Osteoblast (primary cell): ENCODE measurements at regions not wholly inside any gene's neighbourhood (a gene's known extent, or its start where the extent isn't known, plus 50 kb on each side); places are given as distances from the start of the nearest gene placed in this dataset.

ENCODE experiments used
- DNase-seq: peaks from one replicate; pipeline ENCODE4 v3.0.0; 2011; ENCODE audit warnings: low spot score, mixed read lengths; ENCODE audit not compliant: insufficient read length; ENCODE audit errors: missing footprints
- H2AFZ ChIP-seq: 2 replicates; pipeline ENCODE4 v1.6.0; 2011; ENCODE audit warnings: mild to moderate bottlenecking, low read length
- H3K27ac ChIP-seq: 2 replicates; pipeline ENCODE4 v1.5.1; 2011; ENCODE audit warnings: mild to moderate bottlenecking, low read depth, low read length, moderate library complexity
- H3K27me3 ChIP-seq: 2 replicates; pipeline ENCODE4 v1.6.0; 2012; ENCODE audit warnings: mild to moderate bottlenecking, control low read depth, inconsistent platforms, low read length, moderate library complexity; ENCODE audit not compliant: insufficient read depth
- H3K36me3 ChIP-seq: 2 replicates; pipeline ENCODE4 v1.5.1; 2011; ENCODE audit warnings: mild to moderate bottlenecking, low read length, control low read depth, moderate library complexity; ENCODE audit not compliant: insufficient read depth
- H3K4me1 ChIP-seq: 2 replicates; pipeline ENCODE4 v1.5.1; 2011; ENCODE audit warnings: mild to moderate bottlenecking, low read length, control low read depth, moderate library complexity; ENCODE audit not compliant: insufficient read depth
- H3K4me2 ChIP-seq: 2 replicates; pipeline ENCODE4 v1.6.0; 2011; ENCODE audit warnings: mild to moderate bottlenecking, low read length; ENCODE audit not compliant: insufficient read depth
- H3K4me3 ChIP-seq: fragments of 200-600 bp; sonication (generic); 3 replicates; pipeline ENCODE4 v1.5.1; 2012; ENCODE audit warnings: mild to moderate bottlenecking, low read length, inconsistent platforms; ENCODE audit not compliant: insufficient read depth
- H3K79me2 ChIP-seq: 2 replicates; pipeline ENCODE4 v1.6.0; 2012; ENCODE audit warnings: mild to moderate bottlenecking, low read length, control low read depth, inconsistent platforms; ENCODE audit not compliant: insufficient read depth
- H3K9me3 ChIP-seq: 2 replicates; pipeline ENCODE4 v1.5.1; 2011; ENCODE audit warnings: low read depth, low read length, control low read depth
- H4K20me1 ChIP-seq: 2 replicates; pipeline ENCODE4 v1.6.0; 2012; ENCODE audit warnings: mild to moderate bottlenecking, low read length, control low read depth; ENCODE audit not compliant: insufficient read depth
- CTCF ChIP-seq: IDR thresholded peaks from 2 replicates; pipeline ENCODE4 v1.5.1; 2011; ENCODE audit warnings: mild to moderate bottlenecking, low read depth, low read length, moderate library complexity; ENCODE audit errors: extremely low read depth

- Histone ChIP-seq H3K4me1 (peaks cover 49% of the 10 kb centered on the region), H3K4me3 (no peak overlapping the region), H3K79me2 (no peaks in the 10 kb centered on the region), H3K27ac (peak overlapping the region; percentile 97), H3K27me3 (no peaks in the 10 kb centered on the region), H2AFZ (no peak overlapping the region), H4K20me1 (no peaks in the 10 kb centered on the region), H3K9me3 (no peaks in the 10 kb centered on the region), H3K4me2 (peak overlapping the region; percentile 9), H3K36me3 (no peaks in the 10 kb centered on the region)
- DNase-seq, result no peak
- TF ChIP-seq CTCF, result no peak
Measured at GRCh38 chr16:86662740-86663139, 84.4 kb downstream of the FOXL1 start.

GRCh38 chr16:86663685-86664521 lies 85.6 kb downstream of the FOXL1 start:
- no peaks in the 10 kb centered on the region for H3K79me2 ChIP-seq
- H3K27me3 ChIP-seq, result no peaks in the 10 kb centered on the region
- H3K4me3 ChIP-seq, result peak overlapping the region; percentile 7
- no peaks in the 10 kb centered on the region for H3K36me3 ChIP-seq
- H4K20me1 ChIP-seq, result no peaks in the 10 kb centered on the region
- H2AFZ ChIP-seq, result no peak overlapping the region
- H3K9me3 ChIP-seq, result no peaks in the 10 kb centered on the region
- H3K27ac ChIP-seq, result peak overlapping the region; percentile 97
- DNase-seq, result no peak
- no peak for TF ChIP-seq CTCF
- H3K4me2 ChIP-seq, result peak overlapping the region; percentile 59
- H3K4me1 ChIP-seq, result peaks cover 55% of the 10 kb centered on the region

GRCh38 chr16:86664522-86665318 lies 86.4 kb downstream of the FOXL1 start:
- H3K9me3 ChIP-seq, result no peaks in the 10 kb centered on the region
- peaks cover 55% of the 10 kb centered on the region for H3K4me1 ChIP-seq
- no peaks in the 10 kb centered on the region for H4K20me1 ChIP-seq
- H2AFZ ChIP-seq, result no peak overlapping the region
- peak overlapping the region; percentile 59 for H3K4me2 ChIP-seq
- peak overlapping the region; percentile 97 for H3K27ac ChIP-seq
- H3K4me3 ChIP-seq, result peak overlapping the region; percentile 7
- TF ChIP-seq CTCF, result no peak
- no peaks in the 10 kb centered on the region for H3K79me2 ChIP-seq
- H3K27me3 ChIP-seq, result no peaks in the 10 kb centered on the region
- peak; percentile 90 for DNase-seq
- H3K36me3 ChIP-seq, result no peaks in the 10 kb centered on the region

- Histone ChIP-seq H2AFZ (no peak overlapping the region), H3K79me2 (no peaks in the 10 kb centered on the region), H4K20me1 (no peaks in the 10 kb centered on the region), H3K27me3 (no peaks in the 10 kb centered on the region), H3K27ac (peak overlapping the region; percentile 97), H3K9me3 (no peaks in the 10 kb centered on the region), H3K4me2 (peak overlapping the region; percentile 59), H3K4me3 (peak overlapping the region; percentile 7), H3K4me1 (peaks cover 55% of the 10 kb centered on the region), H3K36me3 (no peaks in the 10 kb centered on the region)
- DNase-seq, result no peak
- TF ChIP-seq CTCF, result no peak
Measured at GRCh38 chr16:86665319-86665675, 86.9 kb downstream of the FOXL1 start.
